ENCODE measurements at regions not wholly inside any gene's neighbourhood (a gene's known extent, or its start where the extent isn't known, plus 50 kb on each side); places are given as distances from the start of the nearest gene placed in this dataset.
A peak's percentile ranks its signal among the peaks of the same experiment; 100 is the strongest.

DNA sequence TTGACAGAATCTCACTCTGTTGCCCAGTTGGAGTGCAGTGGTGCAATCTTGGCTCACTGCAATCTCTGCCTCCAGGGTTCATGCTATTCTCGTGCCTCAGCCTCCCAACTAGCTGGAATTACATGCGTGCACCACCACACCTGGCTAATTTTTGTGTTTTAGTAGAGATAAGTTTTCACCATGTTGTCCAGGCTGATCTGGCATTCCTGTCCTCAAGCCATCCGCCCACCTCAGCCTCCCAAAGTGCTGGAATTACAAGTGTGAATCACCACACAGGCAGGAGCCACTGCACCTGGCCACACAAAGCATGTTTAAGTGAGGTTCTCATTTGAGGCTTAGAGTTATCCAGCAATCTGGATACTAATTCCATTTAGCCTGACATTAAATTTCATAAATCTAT lies 180.9 kb upstream of the GRID2 start:
- no peak for DNase-seq

DNA sequence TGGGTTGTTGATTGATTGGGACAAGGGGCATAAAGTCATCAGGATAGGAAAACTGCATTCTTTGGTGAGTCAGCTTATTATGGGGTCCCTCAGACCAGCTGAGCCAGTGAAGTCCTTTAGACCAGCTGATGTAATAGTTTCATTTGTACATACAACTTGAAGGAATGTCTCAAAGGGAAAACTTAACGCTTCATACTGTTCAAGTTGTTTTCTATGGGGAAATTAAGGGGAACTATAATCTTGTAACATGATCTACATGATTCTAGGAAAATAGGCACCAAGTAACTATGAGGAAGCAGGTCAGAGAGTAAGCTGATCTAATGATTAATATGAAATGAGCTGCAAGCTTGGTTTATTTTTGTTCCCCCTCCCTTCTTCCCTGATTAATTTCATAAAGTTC lies 175.1 kb upstream of the GRID2 start:
- DNase-seq, result no peak

- no peak for DNase-seq
These were observed 174.3 kb upstream of the GRID2 start for GRCh38 chr4:92129408-92129994.

GRCh38 chr4:92136434-92136833 lies 167.3 kb upstream of the GRID2 start:
- DNase-seq, result no peak

- DNase-seq, result peak in 1 of 2 experiments; percentile 8
These were observed 140.4 kb upstream of the GRID2 start for GRCh38 chr4:92163348-92163747.

DNA sequence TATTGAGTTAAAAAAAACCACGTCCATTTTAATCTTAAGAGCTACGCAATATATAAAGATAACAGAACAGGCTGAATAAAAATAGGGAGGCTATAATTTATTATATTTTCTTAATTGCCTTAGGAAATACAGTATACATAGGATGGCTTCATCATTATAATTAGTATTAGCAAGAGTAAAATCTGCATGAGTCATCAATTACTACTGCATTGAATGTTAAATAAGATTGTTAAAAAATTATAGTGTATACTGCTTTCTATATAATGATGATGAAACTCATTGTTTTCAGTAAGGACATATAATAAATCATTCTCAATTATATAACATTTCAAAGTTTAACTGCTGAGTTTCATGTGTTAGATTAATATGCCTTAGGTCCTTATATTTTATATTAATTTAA lies 133.4 kb upstream of the GRID2 start:
- no peak for DNase-seq

DNA sequence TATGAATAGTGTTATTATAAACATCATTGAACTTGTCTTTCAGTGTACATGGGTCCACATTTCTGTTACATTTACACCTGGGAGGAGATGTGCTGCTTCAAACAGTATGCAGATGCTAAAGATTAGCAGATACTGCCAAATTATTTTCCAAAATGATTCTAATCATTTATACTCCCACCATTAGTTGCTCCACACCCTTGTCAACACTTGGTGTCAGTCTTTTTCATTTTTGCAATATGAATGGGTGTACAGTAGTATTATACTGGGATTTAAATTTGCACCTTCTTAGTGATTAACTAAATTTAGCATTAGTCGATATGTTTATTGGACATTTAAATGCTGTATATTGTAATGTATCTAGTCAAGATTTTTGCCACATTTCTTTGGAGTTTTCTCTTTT lies 131.6 kb upstream of the GRID2 start:
- no peak for DNase-seq

DNA sequence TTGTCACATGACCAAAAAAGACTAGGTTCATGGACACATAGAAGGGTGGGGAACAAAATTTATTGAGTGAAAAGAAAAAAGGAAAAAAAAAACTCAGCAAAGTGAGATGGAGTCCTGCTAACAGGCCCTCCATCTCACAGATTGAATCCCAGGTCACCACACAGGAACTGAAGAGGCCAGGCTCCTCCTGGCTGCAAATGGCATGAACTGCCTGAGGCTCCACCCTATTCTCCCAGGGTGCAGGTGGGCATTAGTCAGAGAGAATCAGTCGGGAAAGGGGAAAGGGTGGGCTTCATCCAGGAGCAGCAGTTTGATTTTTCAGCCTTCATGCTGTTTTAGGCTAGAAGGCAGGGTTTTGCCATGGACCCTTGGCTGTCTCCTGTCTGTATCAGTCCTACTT lies 128.5 kb upstream of the GRID2 start:
- DNase-seq, result no peak

DNA sequence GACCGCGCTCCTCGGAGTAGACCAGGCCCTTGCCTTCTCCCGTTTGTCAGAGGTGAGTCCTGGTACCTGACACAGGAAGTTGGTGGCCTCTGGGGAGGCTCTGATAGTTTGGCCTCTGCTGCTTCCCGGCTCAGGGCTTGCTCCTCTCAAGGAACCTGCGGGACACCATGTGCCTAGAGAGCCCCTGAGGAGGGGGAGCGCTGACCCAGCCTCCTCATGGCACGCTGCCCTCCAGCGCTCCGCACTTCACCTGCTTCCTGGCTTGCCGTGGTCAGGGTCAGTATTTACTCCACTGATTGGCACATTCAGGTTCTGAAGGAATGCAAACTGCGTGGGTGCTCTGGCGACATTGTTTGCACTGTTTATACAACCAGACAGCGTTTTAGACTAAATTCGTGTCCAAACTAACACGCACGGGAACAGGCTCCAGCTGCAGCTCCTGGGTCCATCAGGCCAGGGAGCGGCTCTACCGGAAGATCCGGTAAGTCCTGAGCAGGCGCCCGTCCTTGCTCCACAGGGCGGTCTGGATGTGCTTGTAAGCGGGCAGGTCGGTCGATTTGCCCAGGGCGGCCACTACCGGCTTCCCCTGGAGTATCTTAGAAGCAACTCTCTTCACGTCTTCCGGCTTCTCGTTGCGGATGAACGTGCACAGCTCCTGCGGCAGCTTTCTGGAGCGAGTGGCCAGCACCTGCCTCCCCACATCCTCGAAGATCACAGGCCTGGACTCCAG lies 121.6 kb upstream of the GRID2 start:
- no peak for DNase-seq

GRCh38 chr4:92182736-92183407 lies 120.9 kb upstream of the GRID2 start:
- DNase-seq, result no peak

- no peak for DNase-seq
These were observed 119.9 kb upstream of the GRID2 start for GRCh38 chr4:92183825-92184224.

DNA sequence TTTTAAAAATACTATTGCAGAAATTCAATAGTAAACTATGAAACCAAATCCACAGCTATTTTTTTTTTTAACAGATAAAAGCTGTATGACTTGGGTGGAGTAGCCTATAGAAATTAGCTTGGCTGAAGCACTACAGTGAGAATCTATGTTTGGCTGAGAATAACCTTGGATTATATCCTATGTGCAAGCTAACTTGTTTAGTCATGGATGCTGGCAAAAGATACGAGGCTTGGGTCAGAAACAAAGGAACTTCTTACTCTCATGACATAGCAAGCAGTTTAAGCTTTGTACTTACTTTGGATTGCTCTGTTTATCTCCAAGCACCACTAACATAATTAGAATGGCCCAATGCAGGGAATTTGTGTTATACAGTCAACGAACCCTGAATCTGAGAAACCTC lies 119.2 kb upstream of the GRID2 start:
- no peak for DNase-seq

GRCh38 chr4:92186239-92186638 lies 117.5 kb upstream of the GRID2 start:
- DNase-seq, result no peak

DNA sequence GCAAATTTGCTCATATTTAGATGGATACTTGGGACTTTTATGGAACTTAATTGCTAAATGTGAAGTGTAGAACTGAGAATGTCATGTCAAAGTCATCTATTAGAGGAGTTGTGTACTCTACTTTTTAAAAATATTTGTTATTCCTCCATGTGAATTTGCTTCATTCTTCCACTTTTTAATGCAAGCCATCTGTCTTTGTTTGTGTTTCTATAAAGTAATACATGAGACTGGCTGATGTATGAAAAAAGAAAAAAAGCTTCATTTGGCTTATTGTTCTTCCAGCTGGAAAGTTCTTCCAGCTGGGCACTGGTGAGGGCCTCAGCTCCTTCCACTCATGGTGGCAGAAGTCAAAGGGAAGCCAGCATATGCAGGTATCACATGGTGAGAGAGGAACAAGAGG lies 114.6 kb upstream of the GRID2 start:
- no peak for DNase-seq

GRCh38 chr4:92198711-92199110 lies 105.1 kb upstream of the GRID2 start:
- DNase-seq, result no peak

GRCh38 chr4:92199135-92199534 lies 104.6 kb upstream of the GRID2 start:
- no peak for DNase-seq

DNA sequence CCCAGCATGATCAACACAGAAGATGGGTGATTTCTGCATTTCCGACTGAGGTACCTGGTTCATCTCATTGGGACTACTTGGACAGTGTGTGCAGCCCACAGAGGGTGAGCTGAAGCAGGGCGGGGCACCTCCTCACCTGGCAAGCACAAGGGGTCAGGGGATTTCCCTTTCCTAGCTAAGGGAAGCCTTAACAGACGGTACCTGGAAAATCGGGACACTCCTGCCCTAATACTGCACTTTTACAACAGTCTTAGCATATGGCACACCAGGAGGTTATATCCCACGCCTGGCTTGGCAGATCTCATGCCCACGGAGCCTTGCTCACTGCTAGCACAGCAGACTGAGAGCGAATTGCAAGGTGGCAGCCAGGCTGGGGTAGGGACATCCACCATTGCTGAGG lies 92.9 kb upstream of the GRID2 start:
- no peak for DNase-seq

DNA sequence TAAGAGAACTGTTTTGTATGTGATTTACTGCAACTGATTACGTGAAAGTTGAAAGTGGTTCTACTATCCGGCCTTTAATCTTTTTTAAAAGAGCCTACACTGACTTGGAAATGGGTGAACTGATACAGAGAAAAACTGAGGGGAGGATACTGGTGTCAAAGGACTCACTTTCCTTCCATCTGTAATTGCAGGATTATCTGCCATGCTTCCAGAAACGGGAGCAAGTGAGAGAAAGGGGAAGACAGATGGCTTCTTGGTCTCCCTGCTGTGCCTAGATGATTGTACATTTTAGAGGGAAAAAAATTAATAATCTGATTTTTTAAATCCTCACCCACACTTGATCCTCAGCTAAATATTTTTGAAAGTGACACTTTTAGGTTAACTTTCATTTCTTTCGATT lies 88.3 kb upstream of the GRID2 start:
- DNase-seq, result no peak

- DNase-seq, result no peak
These were observed 72.3 kb upstream of the GRID2 start for GRCh38 chr4:92231511-92231910.

DNA sequence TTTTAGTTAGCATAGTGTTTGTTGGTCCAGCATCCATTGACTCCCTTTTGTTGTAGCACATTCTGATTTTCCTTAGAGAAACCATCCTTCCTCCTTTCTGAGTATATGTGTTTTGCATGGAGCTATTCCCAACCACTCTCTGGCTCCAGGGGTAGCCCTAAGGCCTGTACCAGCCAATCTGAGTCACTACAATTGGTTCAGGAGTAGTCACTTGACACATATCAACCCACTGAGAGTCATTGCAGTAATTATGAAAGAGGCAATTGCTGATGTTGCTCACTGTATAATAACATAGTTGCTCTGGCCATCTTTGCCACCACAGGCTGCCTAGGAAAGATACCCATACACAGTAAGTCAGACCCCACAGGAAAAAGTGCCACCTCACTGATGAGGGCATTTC lies 71.2 kb upstream of the GRID2 start:
- DNase-seq, result no peak

- no peak for DNase-seq
These were observed 69.2 kb upstream of the GRID2 start for GRCh38 chr4:92234393-92235176.

DNA sequence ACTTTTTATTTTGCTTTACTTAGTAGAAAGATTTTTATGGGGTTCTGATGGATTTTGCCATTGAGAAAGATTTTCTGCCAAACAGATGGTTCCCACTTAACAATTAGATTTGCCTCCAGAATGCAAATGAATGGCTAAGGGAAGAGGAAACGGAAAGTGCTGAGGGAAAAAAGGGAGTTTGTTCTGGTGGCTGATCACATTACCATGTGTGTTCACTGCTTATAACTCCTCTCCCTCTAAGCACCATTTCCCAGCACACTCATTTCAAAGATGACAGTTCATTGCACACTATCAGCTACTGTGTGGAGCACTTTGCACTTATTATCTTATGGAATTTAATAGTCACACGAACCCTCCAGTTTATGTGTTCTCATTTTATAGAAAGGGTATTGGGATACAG lies 68.0 kb upstream of the GRID2 start:
- DNase-seq, result peak in 1 of 2 experiments; percentile 36

DNA sequence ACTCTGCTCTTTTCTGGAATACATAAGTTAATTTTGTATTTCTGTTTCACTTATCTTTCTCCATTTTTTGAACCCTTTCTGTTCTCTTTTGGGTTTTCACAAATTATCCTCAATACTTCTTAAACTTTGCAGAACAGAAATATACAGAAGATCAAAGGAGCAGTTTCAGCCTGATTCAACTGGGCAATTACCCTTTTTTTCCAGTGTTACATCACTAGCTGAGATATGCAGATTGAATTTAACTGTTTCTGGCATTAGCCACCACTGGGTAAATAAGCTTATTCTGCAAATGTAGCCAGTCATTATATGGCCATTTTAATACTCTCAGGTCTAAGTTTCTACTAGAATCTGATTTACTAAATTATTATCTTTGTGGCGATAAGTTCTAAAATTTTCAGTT lies 66.9 kb upstream of the GRID2 start:
- DNase-seq, result no peak

DNA sequence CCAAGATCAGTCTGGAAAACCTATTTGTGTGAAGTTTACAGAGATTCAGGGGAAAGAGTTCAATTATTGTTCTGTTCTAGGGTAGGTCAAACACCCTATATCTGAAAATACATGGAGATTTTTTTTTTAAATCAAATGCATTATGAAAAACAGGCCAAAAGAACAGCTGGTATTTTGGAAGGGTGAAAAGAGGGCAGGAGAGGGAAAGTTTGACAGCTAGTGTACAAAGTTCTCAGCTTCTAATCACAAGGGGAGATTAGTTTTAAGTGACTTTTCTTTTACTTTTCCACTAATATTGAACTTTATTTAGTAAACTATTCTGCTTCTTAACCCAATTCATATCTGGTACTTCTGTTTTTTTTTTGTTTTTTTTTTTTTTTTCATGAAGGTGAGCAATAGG lies 66.2 kb upstream of the GRID2 start:
- DNase-seq, result no peak

All from NCI-H526 (cell line).